Activated CD4-positive, alpha-beta T cell treated with anti-CD3 and anti-CD28 coated beads, Interleukin-2, amount 50 U/mL, for 24 hours (primary cell): ENCODE measurements at regions not wholly inside any gene's neighbourhood (a gene's known extent, or its start where the extent isn't known, plus 50 kb on each side); places are given as distances from the start of the nearest gene placed in this dataset.

Source experiments
- DNase-seq, 2 donors: peaks; one replicate each; pipeline ENCODE4 v3.0.0-alpha.2; 2020; ENCODE audit warnings: low read depth in 1 of 2, low spot score in 1 of 2

DNA sequence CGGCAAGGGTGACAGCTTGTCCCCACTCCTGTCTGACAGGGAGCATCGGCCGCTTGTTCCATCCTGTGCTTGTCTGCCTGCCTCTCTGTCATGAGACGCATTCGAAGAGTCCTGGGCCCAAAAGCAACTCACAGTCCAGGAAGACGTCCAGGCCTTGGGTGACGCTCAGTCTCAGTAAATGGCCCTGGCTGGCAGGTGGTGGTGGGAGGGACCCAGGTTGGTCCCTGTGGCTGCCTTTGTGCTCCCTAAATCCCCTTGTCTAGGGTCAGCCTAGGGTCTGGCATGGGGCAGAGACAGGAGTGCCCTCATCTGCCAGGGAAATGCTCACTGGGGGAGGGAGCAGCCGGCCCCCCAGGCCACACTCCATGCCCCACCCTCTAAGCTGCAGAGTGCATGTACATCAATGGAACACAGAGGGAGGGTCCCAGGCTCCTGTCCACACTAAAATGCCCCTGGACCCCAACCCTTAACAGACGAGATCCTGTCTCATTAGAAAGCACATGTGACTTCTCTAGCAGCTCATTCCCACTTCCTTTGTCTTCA is 295.2 kb upstream of the ZNF32 start:
- no peak for DNase-seq

DNA sequence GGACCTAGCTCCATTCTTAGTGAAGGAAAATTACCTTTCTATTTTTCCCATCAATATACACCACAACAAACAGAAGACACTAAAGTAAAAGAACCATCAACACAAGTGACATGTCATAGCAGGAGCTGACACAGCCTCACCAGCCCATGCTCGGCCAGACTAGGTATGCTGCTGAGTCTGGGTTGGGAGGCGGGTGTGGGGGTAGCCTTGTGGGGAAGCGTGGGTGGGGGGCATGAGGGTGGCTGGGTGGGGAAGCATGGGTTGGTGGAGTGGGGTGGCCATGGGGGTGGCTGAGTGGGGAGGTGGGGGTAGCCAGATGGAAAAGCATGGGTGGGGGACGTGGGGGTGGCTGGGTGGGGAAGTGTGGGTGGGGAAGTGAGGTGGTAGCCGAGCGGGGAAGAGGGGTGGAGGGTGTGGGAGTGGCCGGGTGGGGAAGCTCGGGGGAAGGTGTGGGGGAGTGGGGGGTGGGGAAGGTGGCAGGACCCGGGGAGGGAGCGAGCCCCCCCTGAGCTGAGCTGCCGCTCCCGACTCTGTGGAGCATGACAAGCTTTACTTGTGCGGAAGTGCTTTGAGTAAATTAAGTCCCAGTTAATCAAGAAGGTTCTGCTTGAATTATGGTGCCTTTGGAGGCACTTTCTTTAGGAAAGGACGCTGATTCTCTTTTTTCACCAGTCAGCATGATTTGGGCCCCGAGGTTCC is 294.6 kb upstream of the ZNF32 start:
- no peak for DNase-seq

DNA sequence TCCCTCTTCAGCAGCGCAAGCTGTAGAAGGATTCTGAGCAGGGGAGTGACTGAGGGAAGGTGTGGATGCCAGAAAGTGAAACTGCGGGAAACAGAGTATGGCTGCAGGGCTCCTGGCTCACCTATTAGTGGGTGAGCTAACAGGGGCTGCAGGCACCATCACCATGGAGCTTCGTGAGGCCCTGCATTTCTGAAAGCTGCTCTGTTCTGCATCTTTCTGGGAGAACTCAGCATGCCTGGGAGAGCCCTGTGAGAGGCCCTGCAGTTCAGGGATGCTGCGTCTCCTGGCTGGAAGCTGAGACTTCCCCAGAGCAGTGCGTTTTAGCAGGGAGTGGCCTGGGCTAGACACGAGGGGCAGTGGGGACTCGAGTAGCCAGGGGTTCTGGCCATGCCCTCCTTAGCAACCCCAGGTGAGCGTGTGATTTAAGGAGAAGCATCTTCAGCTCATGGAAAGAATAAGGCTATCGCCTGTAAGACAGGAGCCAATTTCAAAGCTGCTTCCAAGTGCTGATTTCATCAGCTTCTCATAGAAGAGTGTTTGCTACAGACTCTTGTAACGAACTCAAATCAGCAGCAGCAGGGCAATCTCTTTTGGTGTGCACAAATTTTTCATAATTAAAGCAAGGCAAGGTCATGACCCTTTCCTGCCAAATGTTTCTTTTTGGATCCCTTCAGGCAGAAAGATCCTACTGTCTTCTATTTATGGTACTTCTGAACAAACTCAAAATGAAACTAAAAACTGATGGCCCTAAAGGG is 293.6 kb upstream of the ZNF32 start:
- no peak for DNase-seq

DNA sequence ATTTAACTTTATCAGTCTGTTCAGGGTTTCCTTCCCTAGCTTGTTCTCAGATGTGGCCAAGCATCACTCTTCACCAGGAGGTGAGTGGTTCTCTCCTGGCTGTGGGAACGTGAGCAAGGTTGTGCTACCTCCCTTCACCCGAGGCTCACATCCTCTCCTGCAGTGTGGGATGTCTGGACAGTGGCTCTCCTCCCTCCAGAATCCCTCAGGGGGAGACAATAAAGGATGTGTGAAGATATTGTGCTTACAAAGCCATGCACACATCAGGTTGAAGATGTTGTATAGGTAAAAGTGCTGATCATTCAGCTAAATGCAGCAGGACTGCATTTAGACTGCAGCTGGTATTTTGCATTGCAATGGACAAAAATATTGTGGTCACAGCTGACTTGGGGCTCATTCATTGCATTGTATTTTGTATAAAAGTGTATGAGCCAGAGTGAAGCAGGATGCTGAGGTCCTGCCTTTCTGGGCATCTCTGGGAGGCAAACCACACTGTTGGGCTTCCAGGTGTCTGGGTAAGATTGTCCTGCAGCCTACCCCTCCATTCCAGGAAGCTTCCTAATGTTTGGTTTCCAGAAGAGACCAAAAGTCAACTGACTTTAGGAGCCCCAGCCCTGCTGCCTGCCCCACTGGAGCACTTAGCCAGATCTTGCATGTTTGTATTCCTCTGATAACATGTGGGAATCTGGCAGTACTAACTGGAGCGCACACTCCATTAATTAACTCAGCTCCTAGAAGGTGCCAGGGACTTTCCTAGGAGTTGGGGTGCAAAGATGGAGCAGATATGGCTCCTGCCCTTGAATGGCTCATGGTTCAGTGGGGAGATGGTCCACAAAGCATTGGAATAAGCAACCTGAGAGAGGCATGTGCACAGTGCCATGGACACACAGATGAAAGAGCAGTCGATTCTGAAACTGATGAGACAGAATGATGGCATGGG is 292.5 kb upstream of the ZNF32 start:
- DNase-seq: no peak

DNA sequence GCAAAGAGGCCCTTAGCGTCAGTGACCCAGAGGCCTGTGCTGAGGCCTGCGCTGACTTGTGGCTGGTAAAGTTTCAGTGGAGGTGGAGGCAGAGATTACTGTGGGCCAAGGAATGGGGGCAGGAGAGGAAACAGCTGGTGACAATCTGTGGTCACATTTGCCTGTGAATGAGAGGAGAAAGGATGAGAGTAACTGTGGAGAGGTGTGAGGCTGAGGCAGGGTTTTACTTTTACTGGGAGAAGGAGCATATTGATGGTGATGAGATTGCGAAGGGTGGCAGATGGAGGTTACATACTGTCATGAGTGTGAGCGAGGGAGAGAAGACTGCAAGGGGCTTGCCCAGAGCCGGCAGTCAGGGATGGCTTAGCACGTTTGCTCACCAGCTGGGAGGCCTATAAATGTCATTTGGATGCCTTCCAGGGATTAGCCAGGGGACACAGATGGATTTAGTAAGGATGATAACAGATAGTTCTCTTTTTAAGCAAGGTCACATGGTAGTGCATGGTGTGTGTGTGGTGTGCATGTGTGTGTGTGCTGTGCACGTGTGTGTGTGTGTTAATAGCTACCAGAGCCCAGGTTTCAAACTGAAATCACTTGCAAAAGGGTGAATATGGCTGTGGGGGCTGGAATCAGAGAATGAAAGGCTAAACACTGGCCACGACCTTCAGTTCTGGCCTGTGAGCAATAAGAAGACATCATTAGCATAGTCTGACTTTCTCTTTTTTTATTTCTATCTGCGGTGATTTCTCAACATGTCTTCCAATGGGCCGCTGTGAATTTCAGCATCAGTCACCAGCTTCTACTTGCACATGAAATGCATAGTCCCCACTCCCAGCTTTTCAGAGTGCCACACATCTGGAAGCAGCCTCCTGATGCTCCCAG is 291.5 kb upstream of the ZNF32 start:
- no peak for DNase-seq

DNA sequence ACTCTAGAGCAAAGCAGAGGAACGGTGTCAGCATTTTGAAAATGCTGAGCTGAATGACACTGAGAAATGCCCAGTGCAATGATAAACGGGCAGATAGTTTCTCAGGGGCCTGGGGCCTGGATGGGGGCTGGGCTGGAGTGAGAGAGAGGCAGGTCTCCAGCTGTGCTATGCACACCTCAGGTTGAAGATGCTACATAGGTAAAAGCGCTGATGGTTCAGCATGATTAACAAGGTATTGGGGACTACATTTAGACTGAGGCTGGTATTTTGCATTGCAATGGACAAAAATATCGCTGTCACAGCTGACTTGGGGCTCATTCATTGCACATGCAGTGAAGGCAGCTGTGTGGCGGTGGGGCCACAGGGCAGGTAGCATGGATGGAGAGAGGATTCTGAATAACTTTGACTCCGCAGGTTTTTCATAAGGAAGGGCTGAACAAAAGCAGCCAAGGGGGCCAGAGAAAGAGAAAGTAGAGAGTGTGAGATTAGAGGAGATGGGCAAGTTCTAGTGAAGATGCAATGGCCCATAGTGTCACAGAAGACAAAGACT is 290.8 kb upstream of the ZNF32 start:
- no peak for DNase-seq

DNA sequence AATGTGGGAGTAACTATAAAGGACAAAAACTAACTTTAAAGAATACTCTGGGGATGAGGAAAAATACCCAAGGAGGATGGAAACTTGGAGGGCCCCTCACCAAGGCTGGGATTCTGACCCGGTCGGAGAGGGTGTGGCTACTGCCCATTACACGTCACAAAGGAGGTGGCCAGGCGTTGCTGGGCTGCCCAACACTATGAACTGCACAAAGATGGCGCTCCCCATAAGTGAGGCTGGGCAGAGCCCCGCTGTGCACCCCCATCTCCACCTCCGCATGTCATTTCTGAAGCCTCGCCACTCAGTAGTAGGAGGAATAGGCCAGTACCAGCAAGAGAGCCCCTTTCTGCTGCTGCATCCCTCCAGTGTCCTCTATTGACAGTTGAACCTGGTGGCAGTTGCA is 290.1 kb upstream of the ZNF32 start:
- no peak for DNase-seq

DNA sequence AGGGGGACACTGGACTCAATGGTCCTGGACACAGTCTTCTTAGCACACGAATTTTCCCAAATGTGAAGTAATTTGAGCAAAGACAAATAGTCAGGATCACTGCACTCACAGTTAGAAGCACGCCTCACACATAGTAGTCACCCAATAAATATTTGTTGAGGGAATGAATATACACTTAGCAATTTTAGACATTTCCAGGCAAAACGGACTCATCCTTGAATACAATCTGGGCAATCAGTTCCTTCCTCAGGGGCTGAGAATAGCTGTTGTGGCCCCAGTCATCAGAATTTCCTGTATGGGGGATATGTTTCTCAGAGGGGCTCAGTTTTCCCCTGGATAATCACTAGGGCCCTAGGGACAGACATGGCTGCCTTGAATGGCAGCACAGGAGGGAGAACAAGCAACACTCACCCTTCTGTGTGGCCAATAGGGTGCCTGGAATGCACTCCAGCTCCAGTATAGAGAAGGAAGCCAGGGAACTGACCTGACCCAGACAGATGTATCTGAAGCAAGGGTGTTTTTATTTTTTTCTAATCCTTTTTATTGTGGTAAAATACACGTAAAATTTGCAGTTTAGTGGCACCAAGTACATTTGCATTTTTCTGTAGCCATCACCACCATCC is 282.7 kb upstream of the ZNF32 start:
- no peak for DNase-seq

DNA sequence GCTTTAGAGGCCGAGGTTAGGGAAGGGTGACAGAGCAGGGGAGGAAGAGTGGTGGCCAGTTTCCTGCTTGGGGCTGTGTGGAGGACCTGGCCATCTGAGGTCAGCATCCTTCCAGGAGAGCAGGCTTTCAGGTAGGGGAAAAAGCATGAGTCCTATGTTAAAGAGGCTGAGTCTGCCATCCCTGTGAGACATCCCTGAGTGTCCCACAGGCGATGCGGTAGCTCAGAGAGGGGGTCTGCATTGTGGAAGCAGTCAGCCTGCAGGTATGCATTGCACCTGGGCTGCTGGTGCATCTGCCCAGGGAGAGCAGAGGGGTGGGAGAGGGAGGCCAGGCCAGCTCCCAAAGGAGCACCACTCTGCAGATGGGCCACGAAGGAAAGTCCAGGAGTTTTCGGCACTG is 282.1 kb upstream of the ZNF32 start:
- DNase-seq: no peak

DNA sequence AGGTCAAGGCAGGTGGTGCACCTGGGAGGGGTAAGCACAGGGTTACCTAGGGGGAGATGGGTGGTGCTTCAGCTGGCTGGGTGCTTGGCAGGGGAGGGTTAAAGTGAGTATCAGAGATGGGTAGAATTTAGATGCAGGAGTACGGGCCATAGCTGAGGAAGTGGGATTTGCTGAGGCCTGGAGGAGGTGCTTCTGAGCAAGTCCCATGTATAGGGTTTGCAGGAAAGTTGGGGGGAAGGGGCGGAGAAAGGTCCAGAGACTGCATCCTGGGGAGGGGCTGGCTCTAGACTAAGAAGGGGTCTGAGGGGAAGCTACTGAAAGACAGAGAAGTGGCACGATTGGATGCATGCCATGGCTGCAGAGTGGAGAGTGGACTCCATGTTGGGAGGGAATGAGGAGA is 281.6 kb upstream of the ZNF32 start:
- no peak for DNase-seq

DNA sequence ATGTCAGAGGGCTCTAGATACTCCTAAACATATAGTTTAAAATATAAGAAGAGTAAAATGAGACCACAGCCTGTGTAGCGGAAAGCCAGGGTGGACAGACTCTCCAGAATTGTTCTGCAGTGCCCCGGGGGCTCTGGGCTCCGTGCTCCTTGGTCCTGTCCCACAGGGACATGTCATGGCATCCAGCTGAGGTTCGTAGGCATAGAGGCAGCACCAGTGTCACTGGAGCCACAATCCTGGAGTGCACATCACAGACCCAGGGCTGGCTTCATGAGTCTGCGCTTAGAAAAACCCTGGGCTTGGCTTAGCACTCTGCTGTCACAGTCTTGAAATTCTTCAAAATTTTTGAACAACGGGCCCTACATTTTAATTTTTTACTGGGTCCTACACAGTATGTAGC is 280.4 kb upstream of the ZNF32 start:
- no peak for DNase-seq

DNA sequence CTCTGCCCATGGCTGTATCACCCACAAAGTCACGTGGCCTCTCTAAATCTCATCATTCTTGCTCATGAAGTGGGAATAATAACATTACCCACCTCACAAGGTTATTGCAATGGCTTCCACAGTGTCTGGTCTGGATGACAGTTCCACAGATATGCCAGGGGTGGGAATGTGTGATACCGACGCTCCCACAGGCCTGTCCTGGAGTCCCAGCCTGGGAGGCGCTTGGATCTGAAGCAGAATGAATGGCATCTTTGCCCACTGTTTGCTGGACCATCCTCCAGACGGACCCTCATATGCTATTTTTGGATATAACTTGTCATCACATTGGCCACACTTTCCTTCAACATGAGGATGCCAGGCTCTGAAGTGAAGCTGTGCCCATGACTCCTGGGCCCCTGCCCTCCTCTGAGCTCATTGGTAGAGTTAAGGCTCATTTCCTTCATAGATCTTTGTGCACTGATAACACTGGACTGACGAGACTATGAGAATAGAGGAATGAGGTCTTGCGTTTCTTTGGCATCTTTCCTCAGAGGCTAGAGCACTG is 279.8 kb upstream of the ZNF32 start:
- DNase-seq: no peak

DNA sequence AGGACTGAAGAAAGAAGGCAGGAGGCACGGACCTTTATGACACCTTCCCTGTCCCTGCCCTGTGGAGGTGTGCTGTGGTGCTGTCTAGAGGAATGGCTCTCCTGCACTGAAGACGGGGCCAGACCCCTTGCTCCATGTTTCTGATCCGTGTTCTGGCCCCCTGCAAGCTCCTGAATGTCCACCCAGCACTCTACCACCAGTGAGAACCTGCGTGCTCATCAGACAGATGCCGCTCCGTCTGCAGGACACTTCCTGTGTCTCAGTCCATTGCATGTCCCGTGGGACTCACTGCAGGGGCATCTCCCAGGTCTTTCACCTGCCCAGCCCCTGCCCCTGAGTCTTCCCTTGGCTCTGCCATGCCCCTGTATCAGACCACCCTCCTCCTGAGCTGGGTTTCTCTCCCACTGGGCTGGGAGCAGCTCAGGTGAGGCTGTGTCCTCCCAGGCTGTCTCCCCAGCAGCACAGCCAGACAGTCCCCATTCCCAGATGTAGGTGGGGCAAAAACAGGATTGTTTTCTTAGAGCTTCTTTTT is 278.3 kb upstream of the ZNF32 start:
- no peak for DNase-seq

DNA sequence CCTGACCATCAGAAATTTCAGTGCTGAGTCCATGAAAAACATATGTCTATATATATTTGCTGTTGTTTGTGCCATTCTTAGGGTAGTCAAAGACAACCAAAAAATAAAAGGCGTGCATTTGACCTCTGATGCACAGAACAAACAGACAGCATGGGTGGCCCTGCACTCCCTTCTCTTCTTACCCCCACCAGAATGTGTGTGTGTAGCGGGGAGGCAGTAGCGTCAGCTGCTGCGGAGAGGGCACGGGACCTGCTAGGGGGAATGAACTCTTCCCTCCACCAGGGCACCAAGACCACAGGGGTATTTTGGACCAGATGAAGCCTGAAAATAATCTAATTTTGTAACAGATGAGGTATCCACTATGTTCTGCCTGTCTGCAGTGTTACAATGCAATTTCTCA is 277.7 kb upstream of the ZNF32 start:
- no peak for DNase-seq

DNA sequence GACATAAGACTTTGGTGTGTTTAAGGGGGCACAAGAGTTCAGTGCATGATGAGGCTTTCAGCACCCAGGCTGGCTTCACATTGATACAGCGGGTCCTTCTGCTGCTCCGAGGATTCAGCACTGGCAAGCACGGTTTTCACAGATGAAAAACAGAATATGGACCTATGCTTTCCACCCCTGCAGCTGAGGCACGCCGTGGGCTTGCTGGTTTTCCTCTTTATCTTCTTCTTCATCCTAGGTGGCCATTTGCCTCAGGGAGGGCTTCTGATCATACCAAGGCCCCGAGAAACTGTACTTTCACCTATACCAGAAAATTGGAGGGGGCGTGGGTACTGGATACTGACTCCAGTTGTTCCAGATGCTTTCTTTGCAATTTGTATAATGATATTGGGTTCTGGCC is 277.1 kb upstream of the ZNF32 start:
- DNase-seq: no peak

DNA sequence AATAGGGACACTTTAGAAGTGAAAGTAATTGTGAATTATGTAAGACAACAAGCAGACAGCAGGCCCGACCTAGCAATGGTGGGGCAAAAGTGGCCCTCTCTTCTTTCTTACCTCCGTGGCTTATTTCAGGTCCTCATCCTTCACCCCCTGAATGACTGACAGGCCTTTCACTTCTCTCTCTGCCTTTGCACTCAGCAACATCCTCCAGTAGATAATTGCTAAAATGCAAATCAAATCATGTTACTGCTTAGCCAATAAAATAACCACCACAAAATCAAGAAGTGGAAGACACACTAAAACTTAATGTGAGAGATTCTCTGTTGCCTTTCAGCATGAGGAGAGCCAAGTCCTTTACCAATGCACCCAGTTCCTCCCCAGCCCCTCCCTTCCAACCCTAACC is 274.6 kb upstream of the ZNF32 start:
- DNase-seq: no peak

DNA sequence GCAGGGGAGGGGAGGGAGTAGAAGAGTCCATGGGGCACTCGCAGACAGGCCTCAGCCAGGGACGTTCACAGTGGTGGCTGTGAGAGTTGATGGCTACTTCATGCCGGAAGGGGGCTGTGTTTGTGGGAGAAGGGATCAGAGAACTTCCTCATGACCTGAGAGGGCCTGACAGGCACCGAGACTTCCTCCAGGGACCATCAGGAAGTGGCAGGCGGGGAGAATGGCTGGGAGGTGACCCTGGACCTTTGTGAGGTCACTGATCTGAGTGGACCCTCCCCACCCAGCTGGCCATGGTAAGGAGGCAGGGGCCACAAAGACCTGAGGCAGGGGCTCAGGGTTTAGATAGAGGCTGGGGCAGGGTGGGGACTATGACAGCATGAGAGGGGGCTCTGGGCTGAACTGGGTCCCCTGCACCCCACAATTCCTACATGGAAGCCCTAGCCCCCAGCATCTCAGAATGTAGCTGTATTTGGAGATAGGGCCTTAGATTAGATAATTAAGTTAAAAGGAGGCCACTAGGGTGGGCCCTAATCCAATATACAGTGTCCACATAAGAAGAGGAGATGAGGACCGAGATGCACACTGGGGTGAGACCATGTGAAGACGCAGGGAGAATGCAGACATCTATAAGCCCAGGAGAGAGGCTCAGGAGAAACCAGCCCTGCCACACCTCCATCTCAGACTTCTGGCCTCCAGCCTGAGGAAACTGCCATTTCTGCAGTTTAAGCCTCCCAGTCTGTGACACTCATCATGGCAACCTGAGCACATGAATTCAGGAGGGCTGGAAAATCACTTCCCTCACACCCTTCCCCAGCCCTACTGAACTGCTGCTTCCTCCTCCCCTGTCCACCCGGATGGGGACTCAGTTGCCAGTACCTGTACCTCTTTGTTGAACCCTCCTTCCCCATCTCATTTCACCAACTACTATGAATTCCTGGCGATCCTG is 273.9 kb upstream of the ZNF32 start:
- no peak for DNase-seq

DNA sequence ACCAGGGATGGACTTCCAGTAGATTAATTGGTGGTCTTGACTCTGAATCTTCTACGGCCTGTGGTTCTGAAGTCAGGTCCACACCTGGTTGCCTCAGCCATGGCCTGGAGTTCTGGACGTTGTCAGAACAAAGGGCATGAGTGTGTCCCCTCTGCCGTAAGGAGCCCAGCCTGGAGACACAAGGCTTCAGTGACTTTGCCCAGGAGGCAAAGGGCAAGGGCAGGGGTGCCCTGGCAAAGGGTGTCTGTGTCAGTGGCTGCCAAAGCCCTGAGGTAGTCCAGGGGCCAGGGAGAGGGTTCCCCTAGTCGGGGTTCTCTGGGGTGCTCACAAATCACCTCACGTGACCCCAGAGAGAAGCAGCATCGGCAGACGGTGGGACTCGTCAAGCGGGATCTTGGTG is 273.2 kb upstream of the ZNF32 start:
- no peak for DNase-seq
